DMS114 treated with DMSO at 0.1 percent for 48 hours (cell line): ENCODE measurements at regions not wholly inside any gene's neighbourhood (a gene's known extent, or its start where the extent isn't known, plus 50 kb on each side); places are given as distances from the start of the nearest gene placed in this dataset.
"Not testable (repeated sequence)": the region's sequence is repeated elsewhere in the genome, so short reads cannot be mapped to it uniquely, and the experiment has no call there.

Source experiments
- DNase-seq: peaks from one replicate; lab custom pipeline; 2025; ENCODE audit not compliant: unreplicated experiment; lab: John Stamatoyannopoulos, UW

DNA sequence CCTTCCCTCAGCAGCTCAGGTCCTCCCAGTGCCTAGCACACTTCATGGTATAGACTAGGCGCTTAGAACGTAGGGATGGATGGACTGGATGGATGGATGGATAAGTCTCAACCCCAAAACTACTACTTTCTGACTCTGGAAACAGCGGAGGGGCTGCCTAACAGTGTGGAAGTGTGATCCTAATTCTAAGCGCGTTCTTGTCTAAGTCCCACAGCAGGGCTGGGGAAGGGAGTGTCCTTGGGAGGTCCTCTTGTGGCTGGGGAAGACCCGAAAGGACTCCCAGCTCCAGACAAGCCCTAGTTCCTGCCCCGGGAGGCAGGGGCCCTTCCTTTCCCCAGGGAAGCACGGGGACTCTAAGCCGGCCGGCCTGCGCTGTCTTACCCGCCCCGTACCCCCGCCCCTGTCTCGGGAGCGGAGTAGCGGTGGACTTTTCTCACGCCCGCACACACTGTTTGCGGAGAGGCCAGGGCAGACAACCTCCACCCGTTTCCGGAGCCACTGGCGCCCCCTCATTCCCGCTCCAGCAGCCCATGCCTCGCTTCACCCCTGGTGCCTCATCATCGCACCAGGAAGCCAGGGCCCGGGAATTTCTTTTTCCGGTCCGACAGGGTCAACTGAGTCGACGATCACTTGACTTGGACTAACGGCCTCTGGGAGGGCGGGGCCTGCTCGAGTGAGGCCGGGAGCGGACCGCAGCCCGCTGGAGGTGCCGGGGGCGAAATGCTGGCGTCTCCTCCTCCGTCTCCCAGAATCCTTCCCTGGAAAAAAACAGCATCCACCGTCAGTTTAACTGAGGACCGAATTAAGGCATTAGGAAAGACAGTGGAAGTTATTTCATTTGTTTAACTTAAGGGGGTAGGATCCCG, 133.3 kb downstream of the TBC1D2B start:
- peak; percentile 72 for DNase-seq

DNA sequence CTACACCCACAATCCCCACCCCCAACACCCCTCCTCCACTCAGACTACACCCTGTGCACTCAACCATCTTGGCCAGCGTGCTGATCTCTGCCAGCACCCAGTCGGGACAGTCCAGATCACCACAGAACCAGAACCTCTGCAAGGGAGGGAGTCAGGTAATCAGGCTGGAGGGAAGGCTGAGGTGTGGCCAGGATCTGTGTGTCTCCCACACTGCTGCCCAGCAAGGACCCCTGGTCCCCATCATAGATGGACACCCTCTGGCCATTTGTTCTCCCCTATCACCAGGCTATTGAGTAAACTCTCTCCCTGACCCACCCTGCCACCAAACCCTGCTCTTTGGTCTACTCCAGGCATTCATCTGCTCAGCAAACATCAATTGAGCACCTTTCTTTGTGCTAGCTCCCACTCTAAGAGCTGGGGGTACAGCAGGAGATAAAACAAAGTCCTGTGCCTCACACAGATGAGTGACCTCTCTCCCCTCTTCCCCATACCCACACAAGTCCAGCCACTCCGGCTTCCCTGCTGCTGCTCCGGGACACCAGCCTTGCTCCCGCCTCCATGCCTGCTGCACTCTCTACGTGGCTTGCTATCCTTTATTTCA, 134.8 kb downstream of the TBC1D2B start:
- no peak for DNase-seq

DNA sequence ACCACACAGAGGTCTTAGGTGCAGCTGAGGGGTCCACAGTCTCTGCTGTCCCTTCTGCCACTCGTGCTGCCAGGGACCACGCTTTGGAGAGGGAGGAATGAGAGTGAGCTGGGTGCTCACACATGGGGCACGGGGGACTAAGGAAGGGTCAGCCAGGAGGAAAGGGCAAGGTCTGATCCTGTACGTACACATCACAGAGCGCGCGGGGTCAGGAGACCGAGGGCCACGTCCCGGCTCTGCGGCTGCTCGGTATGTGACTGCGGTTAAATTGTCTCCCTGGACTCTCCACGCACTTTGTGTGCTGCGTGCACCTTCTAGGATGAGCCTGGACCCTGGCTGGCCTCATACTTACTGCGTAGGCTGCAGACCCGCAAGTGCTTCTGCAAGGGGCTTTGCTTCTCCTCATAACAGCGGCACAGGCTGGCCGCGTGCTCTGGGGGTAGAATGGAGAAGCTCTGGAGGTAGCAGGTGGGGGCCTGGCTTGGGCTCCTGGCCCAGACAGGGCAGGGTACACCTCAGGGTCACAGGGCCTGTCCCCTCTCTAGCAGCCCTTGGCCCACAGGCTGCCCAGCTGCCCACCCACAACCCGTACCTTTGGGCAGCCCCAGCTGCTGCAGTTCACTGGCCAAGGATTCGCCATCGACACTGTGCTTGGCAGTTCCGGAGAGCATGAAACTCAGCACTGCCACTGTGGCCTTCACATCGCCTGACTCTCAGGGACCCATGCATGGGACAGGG, 136.3 kb downstream of the TBC1D2B start:
- DNase-seq: not testable (repeated sequence)

DNA sequence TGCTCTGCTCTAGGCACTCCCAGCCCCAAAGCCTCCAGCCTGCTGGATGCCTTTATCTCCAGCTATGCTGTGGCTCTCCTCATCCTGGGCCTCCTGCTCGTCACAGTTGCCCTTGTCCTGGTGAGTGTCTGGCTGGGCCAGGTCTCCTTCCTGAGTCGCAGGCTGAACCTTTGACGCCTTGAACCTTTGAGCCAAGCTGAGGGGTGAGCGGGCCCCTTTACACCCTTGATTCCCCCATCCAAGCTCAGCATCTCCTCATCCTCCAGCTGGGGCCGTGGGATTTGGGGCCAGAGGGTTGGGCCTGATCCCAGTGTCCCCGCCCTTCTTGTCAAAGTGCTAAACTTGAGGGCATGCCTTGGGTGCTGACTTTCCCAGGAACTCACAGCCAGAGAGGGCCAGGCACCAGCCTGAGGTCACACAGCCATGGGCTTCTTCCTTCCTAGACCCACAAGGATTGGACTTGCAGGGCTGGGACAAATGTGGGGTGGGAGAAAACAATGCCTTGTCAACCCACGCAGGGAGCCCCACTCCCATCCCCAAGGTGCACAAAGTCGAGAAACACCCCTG, 137.0 kb downstream of the TBC1D2B start:
- DNase-seq: no peak

DNA sequence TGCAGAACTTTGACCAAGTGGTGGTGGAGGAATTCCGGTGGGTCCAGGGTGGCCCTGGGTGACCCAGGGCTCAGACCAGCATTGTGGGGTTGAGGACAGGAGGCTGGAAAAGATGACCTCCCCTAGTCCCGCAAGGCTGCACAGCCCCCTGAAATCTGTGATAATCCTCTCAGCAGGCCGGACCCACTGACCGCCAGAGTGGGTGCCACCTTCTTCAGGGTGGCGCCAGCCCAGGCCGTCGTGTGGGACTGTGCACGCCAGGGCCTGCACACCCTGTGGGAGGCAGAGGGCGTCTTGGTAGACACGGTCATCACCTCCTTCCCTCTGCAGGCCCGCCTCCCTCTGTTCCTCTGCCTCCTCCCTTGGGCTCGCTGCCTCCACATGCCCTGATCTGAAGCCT, 137.7 kb downstream of the TBC1D2B start:
- DNase-seq: no peak

DNA sequence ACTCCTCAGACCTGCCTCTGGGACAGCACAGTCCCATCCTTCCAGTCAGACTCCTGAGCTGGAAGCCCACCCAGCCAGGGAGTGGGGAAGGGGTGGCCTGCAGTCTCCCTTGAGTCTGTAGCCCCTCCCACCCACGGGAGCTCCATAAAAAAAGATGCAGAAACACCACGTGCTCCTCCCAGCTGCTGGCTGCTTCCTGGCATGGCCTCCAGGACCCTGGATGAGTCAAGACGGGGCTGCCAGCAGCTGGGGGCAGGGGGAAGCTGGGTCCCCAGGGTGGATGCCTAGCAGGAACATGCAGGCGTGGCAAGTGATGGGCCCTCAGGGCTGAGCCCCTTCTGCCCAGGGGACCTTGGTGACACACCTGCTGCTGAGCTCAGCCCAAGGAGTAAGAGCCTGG, 138.5 kb downstream of the TBC1D2B start:
- not testable (repeated sequence) for DNase-seq

DNA sequence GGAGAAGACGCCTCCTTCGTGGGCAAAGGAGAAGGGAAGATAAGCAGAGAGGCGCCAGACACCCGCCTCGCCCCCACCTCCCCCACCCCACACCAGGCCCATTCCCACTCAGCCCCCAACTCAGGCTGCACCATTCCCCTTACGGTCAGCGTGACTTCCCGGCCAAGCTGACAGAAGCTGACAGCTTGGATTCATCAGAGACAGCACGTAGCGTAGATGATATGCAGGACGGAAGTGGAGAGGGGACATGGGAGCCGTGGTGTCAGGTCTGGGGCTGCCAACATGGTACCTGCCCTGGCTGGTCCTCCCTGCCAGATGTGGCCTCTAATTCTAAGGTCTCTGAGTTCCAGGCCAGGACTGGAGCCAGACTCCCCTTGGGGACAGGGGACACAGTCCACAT, 139.0 kb downstream of the TBC1D2B start:
- DNase-seq: not testable (repeated sequence)

DNA sequence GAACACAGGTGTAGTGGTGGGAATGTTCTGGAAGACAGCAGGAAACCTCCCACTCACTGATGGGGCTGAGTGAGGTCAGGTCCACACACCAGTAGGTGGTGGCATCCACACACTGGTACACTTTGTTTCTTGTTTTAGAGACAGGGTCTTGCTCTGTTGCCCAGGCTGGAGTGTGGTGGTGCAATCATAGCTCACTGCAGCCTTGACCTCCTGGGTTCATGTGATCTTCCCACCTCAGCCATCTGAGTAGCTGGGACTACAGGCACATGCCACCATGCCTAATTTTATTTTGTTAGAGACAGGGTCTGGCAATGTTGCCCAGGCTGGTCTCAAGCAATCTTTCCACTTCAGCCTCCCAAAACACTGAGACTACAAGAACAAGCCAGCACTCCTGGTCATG, 140.9 kb downstream of the TBC1D2B start:
- not testable (repeated sequence) for DNase-seq

DNA sequence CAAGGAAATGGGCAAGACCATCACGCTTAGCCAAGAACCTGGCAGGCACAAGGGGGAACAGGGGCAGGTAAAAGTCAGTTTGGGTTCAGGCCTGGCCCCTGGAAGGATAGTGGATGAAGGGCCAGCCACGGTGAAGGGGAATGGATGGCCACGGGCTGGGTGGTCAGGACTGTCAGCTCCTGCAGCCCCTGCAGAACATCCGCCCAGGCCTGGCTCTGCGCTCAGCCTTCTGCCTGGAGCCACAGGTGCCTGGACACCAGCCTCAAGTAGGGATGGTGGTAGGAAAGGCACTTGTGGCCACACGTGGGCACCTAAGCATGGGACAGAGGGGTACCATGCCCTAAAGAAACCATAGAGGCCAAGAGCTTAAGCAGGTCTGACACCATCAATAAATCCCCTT, 143.0 kb downstream of the TBC1D2B start:
- not testable (repeated sequence) for DNase-seq

DNA sequence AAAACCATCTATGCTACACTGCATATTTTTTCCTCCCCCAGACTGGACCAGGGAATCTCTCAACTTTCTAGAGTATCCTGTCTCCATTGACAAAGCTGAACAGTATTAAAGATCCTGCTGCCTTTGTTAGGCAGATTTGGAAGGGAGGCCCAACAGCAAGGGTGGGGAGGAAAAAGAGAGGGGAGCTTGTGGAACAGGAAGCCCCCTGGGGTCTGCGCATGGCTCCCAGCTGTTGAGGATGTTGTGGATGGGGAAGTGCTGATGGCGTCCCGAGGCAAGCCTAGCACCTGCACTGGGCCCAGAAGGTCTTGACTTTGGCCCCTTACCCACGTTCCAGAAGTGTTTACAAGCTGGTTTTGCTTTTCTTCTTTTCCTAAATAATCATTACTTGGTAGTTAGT, 146.6 kb downstream of the TBC1D2B start:
- DNase-seq: not testable (repeated sequence)

DNA sequence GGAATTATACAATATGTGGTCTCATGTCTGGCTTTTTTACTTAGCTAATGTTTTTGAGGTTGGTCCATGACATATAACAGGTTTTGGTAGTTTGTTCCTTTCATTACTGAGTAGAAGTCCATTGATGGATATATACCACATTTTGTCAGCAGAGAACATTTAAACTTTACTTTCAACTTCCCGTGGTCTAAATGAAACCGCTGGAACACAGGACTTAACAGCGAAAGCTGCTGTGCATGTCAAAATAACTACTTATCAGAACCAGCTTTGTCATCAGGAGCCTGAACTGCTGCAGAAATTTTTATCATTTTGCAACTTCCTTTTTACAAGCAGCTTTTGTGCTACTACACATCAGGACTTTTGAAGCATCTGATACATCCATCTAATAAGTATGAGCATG, 147.0 kb downstream of the TBC1D2B start:
- DNase-seq: not testable (repeated sequence)

DNA sequence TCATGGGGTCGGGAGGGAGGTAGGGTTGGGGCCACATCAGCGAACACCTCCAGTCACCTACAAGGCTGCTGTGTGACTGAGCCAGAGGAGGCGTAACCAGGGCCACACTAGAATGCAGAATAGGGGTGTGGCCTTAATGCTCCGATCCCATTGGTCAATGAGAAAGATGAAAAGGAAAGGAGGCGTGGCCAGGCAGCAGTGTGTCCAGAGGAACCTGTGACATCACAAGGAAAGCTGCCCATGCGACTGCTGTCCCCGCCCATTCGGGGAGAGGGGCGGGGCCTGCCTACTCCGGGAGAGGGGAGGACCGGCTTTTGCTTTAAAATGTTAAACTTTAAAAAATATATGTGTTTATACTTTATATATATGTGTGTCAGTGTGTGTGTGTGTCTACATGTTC, 150.7 kb downstream of the TBC1D2B start:
- not testable (repeated sequence) for DNase-seq

DNA sequence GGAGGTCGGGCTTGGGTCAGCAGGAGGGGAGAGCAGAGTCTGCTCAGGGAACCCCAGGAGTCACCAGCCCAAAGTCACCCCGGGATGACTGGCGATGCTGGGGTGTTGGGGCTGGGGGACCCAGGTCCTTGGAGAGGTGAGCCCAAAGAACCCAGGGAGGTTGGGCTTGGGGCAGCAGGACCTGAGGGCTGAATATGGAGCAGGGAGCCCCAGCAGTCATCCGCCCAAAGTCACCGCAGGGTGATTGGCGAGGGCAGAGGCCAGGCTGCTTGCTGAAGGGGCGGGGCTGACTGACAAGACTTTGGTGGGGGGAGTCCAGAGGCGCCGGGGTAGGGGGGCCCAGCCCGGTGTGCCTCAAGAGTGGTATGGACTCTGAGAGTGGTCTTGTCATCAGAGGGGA, 151.2 kb downstream of the TBC1D2B start:
- DNase-seq: not testable (repeated sequence)

DNA sequence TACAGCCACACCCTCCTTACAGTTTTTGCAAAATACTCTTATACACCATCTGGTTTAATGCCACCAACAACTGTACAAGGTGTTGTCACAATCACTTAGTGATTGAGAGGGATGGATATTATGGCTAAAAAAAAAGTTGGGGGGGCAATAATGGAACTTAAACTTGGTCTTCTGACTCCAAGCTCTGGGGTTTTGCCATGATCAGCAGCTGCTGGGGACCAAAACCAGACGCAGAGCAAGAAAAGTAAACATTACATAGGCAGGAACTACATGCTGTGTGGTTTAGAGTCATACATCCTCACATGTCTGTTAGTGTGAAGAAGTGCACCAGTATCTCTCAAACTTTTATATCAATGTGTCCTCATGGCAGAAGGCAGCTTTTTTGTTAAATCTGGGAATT, 152.4 kb downstream of the TBC1D2B start:
- DNase-seq: not testable (repeated sequence)

DNA sequence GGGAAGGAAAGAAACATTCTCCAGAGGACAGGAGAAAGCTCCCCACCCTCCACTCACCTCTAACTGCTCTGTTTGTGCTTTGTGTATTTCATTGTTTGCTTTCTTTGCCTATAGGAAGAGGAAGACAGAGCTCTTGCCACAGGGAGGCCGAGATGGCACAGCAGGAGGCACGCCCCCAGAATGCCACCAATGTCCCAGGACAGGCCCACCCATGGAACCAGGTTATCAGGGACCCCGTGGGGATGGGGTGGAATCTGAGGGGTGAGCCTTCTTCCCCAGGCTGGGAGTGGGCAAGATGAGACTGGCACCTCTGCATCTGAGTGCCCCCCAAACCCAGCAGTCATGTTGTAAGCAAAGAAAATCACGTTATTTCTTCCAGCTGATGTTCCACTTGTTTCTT, 155.8 kb downstream of the TBC1D2B start:
- no peak for DNase-seq

DNA sequence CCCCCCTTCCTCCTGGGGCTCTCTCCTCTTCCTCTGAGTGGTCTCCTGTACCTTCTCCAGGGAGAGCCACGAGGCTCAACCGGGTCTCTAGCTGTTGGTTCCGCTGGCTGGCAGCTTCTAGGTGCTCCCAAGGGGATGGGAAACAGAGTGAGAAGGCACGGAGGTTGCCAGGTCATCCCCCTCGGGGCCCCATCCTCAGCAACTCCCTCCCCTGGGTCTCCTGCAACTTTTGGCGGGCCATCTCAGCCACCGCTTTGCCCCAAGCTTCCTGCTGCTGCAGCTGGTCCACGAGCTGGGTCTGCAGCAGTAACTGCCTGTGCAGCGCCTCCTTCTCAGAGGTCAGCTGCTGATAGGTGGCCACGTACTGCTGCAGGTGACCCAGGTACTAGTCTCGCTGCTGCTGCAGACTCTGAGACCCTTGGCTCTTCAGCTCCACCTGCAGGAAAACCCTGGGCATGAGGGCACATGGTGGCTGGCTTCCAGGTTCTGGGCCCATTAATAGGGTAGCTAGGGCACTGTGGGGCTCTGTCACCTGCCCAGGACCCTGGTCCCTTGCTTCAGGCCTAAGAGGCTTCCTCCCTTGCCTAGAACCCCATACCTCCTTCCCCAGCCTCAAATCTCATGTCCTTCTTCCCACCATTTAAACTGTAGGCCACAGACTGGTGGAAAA, 160.4 kb downstream of the TBC1D2B start:
- not testable (repeated sequence) for DNase-seq

DNA sequence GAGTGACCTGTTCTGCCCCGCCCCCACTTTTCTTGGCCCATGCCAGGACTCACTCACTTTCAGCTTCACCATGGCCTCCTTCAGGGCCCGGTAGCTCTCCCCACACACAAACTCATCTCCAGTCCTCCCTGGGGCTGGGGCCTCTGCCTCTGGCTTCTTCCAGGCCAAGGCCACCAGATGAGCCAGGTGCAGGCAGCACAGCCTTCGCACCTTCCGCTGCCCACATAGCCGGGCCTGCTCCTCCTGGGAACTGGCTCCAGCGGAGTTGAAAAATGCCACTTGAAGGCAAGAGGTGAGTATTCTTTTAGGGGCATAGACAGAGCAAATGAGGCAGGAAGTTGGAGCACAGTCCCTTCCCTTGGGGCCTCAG, 161.6 kb downstream of the TBC1D2B start:
- DNase-seq: not testable (repeated sequence)

DNA sequence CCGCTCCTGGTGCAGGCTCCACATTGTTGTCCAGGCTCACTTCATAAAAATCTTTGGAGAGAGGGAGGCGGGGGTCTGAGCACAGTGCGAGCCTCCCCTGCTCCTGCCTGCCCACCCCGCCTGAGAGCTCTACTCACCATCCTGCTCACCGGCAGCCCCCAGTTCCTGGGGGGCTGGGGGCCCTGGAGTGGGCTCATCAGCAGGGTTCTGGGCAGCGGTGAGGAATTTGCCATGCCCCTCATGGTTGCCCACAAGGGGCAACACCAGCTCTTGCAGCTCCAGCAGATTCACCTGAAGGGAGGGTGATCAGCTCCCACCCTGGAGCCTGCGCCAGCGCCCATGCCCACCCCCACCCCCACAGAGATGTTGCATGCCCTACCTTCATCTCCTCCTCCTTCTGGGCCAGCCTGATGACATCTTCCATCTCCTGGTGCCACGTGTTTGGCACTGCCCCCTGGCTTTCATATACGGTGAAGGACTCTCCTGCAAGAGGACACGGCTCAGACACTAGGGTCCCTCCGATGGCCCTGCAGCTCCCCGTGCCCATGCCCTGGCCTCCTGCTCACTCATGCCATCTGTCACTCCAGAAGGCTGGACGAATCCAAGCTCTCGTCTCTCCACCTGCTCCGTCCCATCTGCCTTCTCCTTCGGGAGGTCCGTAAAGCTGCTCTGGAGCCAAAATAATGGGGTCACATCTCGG, 162.1 kb downstream of the TBC1D2B start:
- no peak for DNase-seq

DNA sequence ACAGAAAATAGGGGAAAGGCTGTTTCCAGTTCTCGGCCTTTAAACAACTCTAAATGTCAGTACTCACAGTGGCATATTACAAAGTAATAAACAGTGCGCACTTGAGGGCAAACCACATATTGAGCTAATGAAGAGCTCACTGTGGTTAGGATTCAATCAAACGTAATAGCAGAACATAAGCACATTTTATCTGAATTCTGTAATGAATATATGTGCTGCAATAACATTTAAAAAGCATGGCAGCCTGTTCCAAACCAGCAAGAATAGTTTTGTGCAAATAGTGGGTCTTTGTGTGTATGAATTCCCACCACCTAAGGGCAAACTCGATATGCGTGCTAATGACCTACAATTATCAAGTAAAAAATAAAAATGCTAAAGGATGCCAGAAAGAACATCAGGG, 163.0 kb downstream of the TBC1D2B start:
- DNase-seq: not testable (repeated sequence)
